Panc1 (cell line): ENCODE measurements at regions not wholly inside any gene's neighbourhood (a gene's known extent, or its start where the extent isn't known, plus 50 kb on each side); places are given as distances from the start of the nearest gene placed in this dataset.

Experiments used
- POLR2AphosphoS5 ChIP-seq: IDR thresholded peaks from 2 replicates; pipeline ENCODE4 v1.6.1; 2012; ENCODE audit warnings: mild to moderate bottlenecking, low read depth, low read length, moderate library complexity
- REST ChIP-seq, 2 experiments: IDR thresholded peaks; 2 replicates each; pipeline ENCODE4 v1.6.1; 2011 to 2012; ENCODE audit warnings: low read depth in 2 of 2, control low read depth in 1 of 2, low read length in 1 of 2, mild to moderate bottlenecking in 1 of 2, moderate library complexity in 1 of 2; ENCODE audit not compliant: insufficient read depth in 1 of 2
- TCF7L2 ChIP-seq: IDR thresholded peaks from 2 replicates; pipeline ENCODE4 v1.6.1; 2011; ENCODE audit warnings: mild to moderate bottlenecking, low read depth, low read length, inconsistent platforms
- TF ChIP-seq, protein P1 (sequence below): fragments of 450-650 bp; IDR thresholded peaks from 2 replicates; pipeline ENCODE4 v1.5.1; 2017; ENCODE audit warnings: mild to moderate bottlenecking

GRCh38 chr11:122304306-122304705 lies 188.3 kb upstream of the BLID start:
- TF ChIP-seq, protein P1, sequence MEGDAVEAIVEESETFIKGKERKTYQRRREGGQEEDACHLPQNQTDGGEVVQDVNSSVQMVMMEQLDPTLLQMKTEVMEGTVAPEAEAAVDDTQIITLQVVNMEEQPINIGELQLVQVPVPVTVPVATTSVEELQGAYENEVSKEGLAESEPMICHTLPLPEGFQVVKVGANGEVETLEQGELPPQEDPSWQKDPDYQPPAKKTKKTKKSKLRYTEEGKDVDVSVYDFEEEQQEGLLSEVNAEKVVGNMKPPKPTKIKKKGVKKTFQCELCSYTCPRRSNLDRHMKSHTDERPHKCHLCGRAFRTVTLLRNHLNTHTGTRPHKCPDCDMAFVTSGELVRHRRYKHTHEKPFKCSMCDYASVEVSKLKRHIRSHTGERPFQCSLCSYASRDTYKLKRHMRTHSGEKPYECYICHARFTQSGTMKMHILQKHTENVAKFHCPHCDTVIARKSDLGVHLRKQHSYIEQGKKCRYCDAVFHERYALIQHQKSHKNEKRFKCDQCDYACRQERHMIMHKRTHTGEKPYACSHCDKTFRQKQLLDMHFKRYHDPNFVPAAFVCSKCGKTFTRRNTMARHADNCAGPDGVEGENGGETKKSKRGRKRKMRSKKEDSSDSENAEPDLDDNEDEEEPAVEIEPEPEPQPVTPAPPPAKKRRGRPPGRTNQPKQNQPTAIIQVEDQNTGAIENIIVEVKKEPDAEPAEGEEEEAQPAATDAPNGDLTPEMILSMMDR: no peak
- TF ChIP-seq POLR2AphosphoS5 (no peak), REST (IDR thresholded peaks at IDR 0.05; ENCODE audit: insufficient read depth in 1 of 2, low read depth in 2 of 2, low read length in 1 of 2) (no peak), TCF7L2 (no peak)
